Renal cortex interstitium (tissue), 11 donors: ENCODE measurements at regions not wholly inside any gene's neighbourhood (a gene's known extent, or its start where the extent isn't known, plus 50 kb on each side); places are given as distances from the start of the nearest gene placed in this dataset.

Experiments used
- DNase-seq, 11 donors: peaks; one replicate each; pipeline ENCODE4 v3.0.0-alpha.2; 2013; ENCODE audit warnings: low read depth in 9 of 11, low spot score in 4 of 11; ENCODE audit errors: extremely low read depth in 1 of 11

DNA sequence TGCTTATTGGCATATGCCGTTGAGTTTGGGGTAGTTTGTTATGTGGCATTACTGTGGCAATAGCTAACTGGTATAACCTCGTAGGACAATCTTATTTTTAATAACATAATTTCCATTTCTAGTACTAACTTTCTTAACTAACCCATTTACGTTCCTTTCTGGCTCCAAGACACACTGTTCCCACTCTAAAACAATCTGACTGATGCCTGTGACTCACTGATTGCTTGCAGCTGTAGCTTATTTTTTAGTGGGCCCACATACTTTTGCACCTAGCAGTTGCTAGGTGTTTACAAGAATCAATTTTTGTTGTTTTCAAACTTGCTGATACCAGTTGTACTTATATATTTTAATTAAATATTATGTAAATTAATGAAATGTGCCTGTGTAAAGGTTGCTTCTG is 52.2 kb downstream of the FAT3 start:
- no peak for DNase-seq

- DNase-seq, result no peak
Observed at GRCh38 chr11:92277871-92278270, 53.3 kb downstream of the FAT3 start.

DNA sequence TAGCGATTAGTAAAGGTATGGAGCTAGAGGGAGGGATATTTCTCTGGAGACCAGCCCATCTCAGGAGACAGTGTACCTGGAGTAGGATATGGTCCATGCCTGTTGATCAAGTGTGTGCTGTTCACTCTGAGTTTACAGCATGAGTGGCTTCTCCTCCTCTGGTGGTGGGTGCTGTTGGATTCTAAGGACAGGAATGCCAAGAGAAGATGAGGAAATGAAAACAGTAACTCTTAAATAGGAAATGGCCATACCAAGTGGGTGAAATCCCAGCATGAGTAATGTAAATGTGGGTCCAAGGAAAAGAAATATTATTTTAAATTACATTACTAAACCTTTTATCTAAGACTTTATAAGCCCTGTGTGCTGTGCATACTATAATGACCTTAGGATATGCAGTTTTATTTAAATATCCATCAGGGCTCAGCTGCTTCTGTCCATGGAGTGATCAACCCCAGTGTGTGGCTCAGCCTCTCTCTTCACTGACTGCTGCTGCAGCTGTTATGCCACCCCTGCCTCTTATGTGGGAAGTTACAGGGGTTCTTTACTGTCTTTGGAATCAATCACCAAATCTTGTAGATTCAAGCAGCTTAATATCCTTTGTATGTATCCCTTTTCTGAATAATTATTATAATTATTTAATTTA is 54.3 kb downstream of the FAT3 start:
- DNase-seq, result no peak

DNA sequence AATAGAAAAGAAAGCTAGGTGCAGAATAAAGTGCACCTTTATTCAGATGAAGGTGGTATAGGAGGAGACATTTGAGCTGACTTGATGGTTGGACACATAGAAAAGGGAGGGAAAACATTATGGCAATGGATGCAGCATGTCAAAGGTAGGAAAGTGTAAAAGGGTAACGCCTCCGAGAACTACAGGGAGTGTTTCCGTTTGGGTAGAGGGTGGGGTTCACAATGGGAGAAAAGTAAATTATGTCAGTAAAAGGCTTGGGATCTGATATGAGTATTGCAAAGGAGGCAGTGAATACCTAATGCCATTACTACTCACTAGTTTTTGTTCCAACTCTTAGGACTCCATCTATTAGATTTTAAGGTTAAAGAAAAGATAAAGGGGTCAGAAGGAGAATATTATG is 59.5 kb downstream of the FAT3 start:
- no peak for DNase-seq

DNA sequence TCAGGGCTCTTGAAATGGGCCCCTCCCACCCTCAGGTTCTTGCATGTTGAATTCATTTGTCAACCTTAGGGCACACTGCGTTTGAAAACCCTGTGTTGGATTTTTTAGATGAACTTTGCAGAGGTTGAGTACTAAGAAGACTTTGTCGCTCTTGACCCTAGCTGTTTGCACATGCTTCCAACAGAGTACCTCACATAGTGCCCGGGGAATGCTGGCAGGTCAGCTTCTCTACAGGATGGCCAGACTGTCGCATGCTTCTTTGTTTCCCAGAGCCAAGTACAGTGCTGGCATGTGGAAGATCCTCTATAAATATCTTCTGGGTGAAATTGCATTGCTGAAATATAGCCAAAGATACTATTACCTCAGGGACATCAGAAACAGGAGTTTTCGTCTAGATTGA is 59.9 kb downstream of the FAT3 start:
- no peak for DNase-seq

GRCh38 chr11:92285776-92286175 is 61.2 kb downstream of the FAT3 start:
- DNase-seq, result no peak

- DNase-seq, result no peak
Observed at GRCh38 chr11:92286709-92287108, 62.1 kb downstream of the FAT3 start.

DNA sequence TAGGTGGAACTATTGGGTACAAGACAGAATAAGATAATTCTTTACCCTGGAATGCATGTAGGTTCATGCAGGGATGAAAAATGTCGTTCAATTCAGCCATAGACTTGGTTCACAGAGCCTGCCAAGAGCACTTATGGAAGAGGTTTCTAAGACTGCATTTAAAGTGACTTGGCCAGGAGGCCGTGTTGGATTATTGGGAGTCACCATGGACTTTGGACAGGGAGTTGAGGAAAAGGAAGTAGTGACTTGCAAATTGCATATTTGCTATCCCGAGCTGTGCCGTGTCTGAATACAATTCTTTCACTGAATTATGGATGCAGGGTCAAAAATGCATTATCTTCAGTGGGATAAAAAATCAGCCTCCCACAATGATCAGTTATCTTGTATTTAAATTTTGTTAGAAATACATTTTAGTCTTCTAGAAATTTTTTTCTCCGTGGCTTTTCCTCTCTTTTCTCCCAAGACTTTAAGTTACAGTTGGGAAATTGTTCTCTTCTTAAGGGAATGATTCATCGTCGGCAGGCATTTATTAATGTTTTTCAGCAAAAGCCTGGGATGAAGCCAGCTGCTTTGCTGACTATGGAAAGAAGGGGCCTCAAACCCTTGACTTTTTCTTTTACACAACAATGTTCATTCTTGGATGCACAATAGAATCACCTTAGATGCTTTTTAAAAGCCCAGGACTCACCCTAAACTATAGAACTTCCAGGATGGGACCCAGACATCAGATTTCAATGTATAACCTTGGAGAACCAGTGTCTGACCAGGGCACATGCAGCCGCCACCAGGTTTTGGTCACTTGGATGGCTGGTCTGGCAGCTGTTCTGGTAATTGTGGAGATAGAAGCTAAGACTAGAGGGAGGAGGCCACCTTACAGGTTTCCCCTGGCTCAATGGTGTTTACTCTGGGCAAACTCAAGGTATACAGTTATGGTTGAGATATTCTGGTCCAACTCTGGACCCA is 70.8 kb downstream of the FAT3 start:
- no peak for DNase-seq

DNA sequence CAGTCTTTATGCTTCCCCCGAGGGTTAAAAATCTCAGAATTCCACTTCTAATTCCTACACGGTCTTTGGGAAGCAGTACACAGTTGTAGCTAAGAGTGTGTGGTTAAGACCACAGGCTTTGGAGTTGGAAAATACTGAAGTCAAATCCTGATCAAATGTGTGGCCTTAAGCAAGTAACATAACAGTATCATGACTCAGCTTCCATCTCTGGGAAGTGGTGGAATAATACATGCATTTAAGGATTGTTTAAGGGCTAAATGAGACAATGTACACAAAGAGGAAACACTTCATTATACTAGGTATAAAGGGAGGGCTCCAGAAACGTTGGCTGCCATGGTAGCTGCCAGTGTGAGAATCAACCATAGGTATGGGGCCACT is 71.5 kb downstream of the FAT3 start:
- no peak for DNase-seq

- DNase-seq, result no peak
Observed at GRCh38 chr11:92297567-92298553, 73.2 kb downstream of the FAT3 start.

- no peak for DNase-seq
Observed at GRCh38 chr11:92300876-92301275, 76.3 kb downstream of the FAT3 start.

DNA sequence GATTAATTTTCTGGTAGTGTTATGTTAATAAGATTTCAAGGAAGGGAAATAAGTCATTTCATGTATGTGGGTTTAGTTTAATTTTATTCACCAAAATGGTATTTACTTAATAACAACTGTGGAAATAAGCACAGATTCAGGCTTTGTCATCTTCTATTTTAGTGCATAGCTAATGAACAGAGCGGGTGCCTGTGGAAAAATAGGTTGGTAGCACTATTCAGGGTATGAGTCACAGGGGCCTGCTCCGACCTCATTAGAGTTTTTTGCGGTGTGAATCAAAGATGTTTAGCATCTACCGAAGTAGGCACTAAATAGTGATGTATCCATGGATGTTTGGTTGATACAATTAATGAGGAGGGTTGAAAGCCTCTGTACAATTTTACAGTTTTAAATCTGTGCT is 78.2 kb downstream of the FAT3 start:
- no peak for DNase-seq

DNA sequence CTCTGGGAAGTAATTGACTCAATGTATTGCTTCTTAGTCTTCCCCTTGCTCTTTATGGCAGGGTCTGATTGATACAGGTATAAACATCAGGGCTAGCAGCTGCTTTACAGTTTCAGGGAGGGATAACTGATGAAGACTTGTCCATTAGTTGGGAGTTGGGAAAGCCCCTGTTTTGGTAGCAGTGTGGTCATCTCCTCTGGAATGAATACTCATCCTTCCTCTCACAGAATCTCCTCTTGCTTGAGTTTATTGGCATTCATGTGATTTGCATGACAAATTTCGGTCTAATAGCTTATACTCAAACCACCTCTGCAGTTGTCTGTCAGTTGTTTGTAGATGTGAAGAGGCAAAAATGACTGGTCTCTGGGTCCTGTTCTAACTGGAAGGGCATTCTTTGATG is 79.7 kb downstream of the FAT3 start:
- no peak for DNase-seq

- no peak for DNase-seq
Observed at GRCh38 chr11:92306966-92307510, 82.4 kb downstream of the FAT3 start.

GRCh38 chr11:92308366-92308765 is 83.7 kb downstream of the FAT3 start:
- DNase-seq, result no peak

GRCh38 chr11:92311616-92312449 is 87.2 kb downstream of the FAT3 start:
- DNase-seq, result no peak

GRCh38 chr11:92313784-92314183 is 89.2 kb downstream of the FAT3 start:
- no peak for DNase-seq

DNA sequence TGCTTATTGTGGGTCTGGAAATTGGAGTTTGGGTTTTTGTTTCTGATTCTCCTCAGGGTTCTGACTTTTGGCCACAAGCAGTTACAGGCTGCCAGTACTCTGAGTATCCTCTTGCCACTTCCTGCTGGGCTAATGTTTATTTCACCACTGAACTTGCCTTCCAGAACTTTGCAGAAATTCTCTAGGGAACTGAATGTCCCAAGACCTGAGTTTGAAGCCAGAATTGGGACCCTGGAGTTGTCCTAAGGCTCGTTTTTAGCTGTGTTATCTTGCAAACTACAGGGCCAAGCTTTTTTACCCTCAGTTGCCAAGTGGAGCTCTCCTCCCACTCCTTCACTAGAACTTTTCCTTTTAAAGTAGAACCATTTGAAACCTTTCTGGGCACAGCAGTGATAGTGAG is 89.9 kb downstream of the FAT3 start:
- no peak for DNase-seq
